DND-41 (cell line): ENCODE measurements at regions not wholly inside any gene's neighbourhood (a gene's known extent, or its start where the extent isn't known, plus 50 kb on each side); places are given as distances from the start of the nearest gene placed in this dataset.

Experiments
- CTCF ChIP-seq: IDR thresholded peaks from 2 replicates; pipeline ENCODE4 v1.5.1; 2012; ENCODE audit warnings: borderline replicate concordance, low read length, moderate library complexity, mild to moderate bottlenecking; ENCODE audit not compliant: poor library complexity, severe bottlenecking; ENCODE audit errors: extremely low read depth
- EZH2 ChIP-seq: IDR thresholded peaks from 3 replicates; pipeline ENCODE4 v1.6.1; 2012; ENCODE audit warnings: borderline replicate concordance, low read depth, mild to moderate bottlenecking, moderate library complexity, low read length, inconsistent platforms; ENCODE audit not compliant: severe bottlenecking

- TF ChIP-seq CTCF: no peak
- no peak for TF ChIP-seq EZH2
Measured at GRCh38 chr9:21747175-21747574, 55.3 kb upstream of the MTAP start.
